ENCODE measurements at regions not wholly inside any gene's neighbourhood (a gene's known extent, or its start where the extent isn't known, plus 50 kb on each side); places are given as distances from the start of the nearest gene placed in this dataset.

GRCh38 chr10:59448616-59449015 is 86.3 kb upstream of the FAM13C start:
- WGBS (ENCODE audit: low lambda C conversion rate): 100% methylated on average over 1 of the region's 1 CpG
- POLR2A ChIA-PET: no interaction called here
- Histone ChIP-seq H3F3A (replicated peaks; ENCODE audit: insufficient read depth) (no peaks in the 10 kb centered on the region), H3K36me3 (replicated peaks in 1 of 2; ENCODE audit: control insufficient read depth in 1 of 2, insufficient read depth in 2 of 2, low read length in 1 of 2) (no peaks in the 10 kb centered on the region), H3K9me3 (no peaks in the 10 kb centered on the region), H3K4me2 (no peak overlapping the region), H3K4me1 (ENCODE audit: control insufficient read depth in 1 of 2, insufficient read depth in 2 of 2, low read depth in 1 of 2, low read length in 1 of 2) (no peaks in the 10 kb centered on the region), H4K20me1 (ENCODE audit: insufficient read depth) (no peaks in the 10 kb centered on the region), H3K4me3 (ENCODE audit: low read depth in 2 of 2, low read length in 1 of 2) (no peak overlapping the region), H3K9me2 (no peaks in the 10 kb centered on the region), H3K9ac (no peak overlapping the region), H3K27ac (ENCODE audit: low read depth in 2 of 2, low read length in 1 of 2) (no peak overlapping the region), H3K79me2 (ENCODE audit: insufficient read depth) (no peaks in the 10 kb centered on the region), H2AFZ (ENCODE audit: low read depth) (no peak overlapping the region), H3K27me3 (ENCODE audit: insufficient read depth) (no peaks in the 10 kb centered on the region)
- CTCF ChIA-PET: no interaction called here
- no peak for DNase-seq
- TF ChIP-seq TAF1 (IDR thresholded peaks at IDR 0.05; ENCODE audit: borderline replicate concordance, low read depth, low read length): no peak

- Histone ChIP-seq H3K79me2 (ENCODE audit: insufficient read depth) (no peaks in the 10 kb centered on the region), H3K4me2 (peak overlapping the region; percentile 60; the same call in 1 of the 2 replicates), H3F3A (replicated peaks; ENCODE audit: insufficient read depth) (peaks cover 23% of the 10 kb centered on the region), H3K27me3 (ENCODE audit: insufficient read depth) (no peaks in the 10 kb centered on the region), H3K36me3 (replicated peaks in 1 of 2; ENCODE audit: control insufficient read depth in 1 of 2, insufficient read depth in 2 of 2, low read length in 1 of 2) (no peaks in the 10 kb centered on the region), H3K4me1 (ENCODE audit: control insufficient read depth in 1 of 2, insufficient read depth in 2 of 2, low read depth in 1 of 2, low read length in 1 of 2) (peaks cover 12 to 39% of the 10 kb centered on the region in 2 experiments), H3K27ac (ENCODE audit: low read depth in 2 of 2, low read length in 1 of 2) (peak overlapping the region; percentile 83 to 92), H2AFZ (ENCODE audit: low read depth) (no peak overlapping the region), H3K9ac (peak overlapping the region; percentile 20; the same call in 1 of the 2 replicates), H3K9me3 (no peaks in the 10 kb centered on the region), H4K20me1 (ENCODE audit: insufficient read depth) (no peaks in the 10 kb centered on the region), H3K9me2 (no peaks in the 10 kb centered on the region), H3K4me3 (ENCODE audit: low read depth in 2 of 2, low read length in 1 of 2) (no peak overlapping the region)
- TF ChIP-seq MAX (IDR thresholded peaks at IDR 0.05; ENCODE audit: low read depth) (no peak), JUND (IDR thresholded peaks at IDR 0.05) (peak; percentile 41), MEF2A (IDR thresholded peaks at IDR 0.05; ENCODE audit: borderline replicate concordance, low read depth) (no peak), USF1 (IDR thresholded peaks at IDR 0.05; ENCODE audit: borderline replicate concordance, low read depth) (no peak), RAD21 (IDR thresholded peaks at IDR 0.05; ENCODE audit: low read length) (no peak), SIN3A (IDR thresholded peaks at IDR 0.05; ENCODE audit: borderline replicate concordance, low read depth, low read length) (no peak), TCF12 (IDR thresholded peaks at IDR 0.05) (peak; percentile 66), GATA2 (CRISPR knock-in tag; IDR thresholded peaks at IDR 0.05) (no peak), GABPA (IDR thresholded peaks at IDR 0.05; ENCODE audit: low read depth) (no peak), SMC3 (IDR thresholded peaks at IDR 0.05; ENCODE audit: low read depth, low read length) (no peak), EZH2phosphoT487 (IDR thresholded peaks at IDR 0.05; ENCODE audit: borderline replicate concordance, low read depth) (no peak), TAF1 (IDR thresholded peaks at IDR 0.05; ENCODE audit: borderline replicate concordance, low read depth, low read length) (no peak), REST (IDR thresholded peaks at IDR 0.05; ENCODE audit: low read depth, low read length) (no peak), NFIC (IDR thresholded peaks at IDR 0.05; ENCODE audit: borderline replicate concordance) (peak; percentile 64), POLR2AphosphoS5 (IDR thresholded peaks at IDR 0.05; ENCODE audit: low read depth, low read length) (no peak), RFX5 (IDR thresholded peaks at IDR 0.05; ENCODE audit: low read length) (no peak), PBX3 (IDR thresholded peaks at IDR 0.05) (peak; percentile 64), TEAD4 (IDR thresholded peaks at IDR 0.05; ENCODE audit: borderline replicate concordance, insufficient read depth) (0 out of 2 replicates have a peak, but pooled peaks have one; percentile 35), RCOR1 (IDR thresholded peaks at IDR 0.05; ENCODE audit: low read length) (no peak), FOXJ3 (CRISPR knock-in tag; IDR thresholded peaks at IDR 0.05) (no peak), EP300 (IDR thresholded peaks at IDR 0.05; ENCODE audit: borderline replicate concordance in 1 of 2, low read depth in 1 of 2, low read length in 1 of 2) (peak in 1 of 2 experiments; percentile 40; a peak in 1 of 4 replicates), NRF1 (IDR thresholded peaks at IDR 0.05; ENCODE audit: low read depth, low read length) (no peak)
- no peak for DNase-seq
- POLR2A ChIA-PET: no interaction called here
- CTCF ChIA-PET: interaction anchor here (1.4 kb wide), 1 partner anchor 145 kb away, joined by 4 read pairs; no protein-coding TSS in a partner anchor
Observed at GRCh38 chr10:59435707-59436106, 73.4 kb upstream of the FAM13C start.

Data from SK-N-SH (cell line).